Activated CD4-positive, alpha-beta T cell treated with anti-CD3 and anti-CD28 coated beads, Interleukin-2, amount 10 ng/mL, durations not matched to agents 24 days and 14 days (primary cell): ENCODE measurements at regions not wholly inside any gene's neighbourhood (a gene's known extent, or its start where the extent isn't known, plus 50 kb on each side); places are given as distances from the start of the nearest gene placed in this dataset.

Source experiments
- DNase-seq: peaks from one replicate; pipeline ENCODE4 v3.0.0; 2022
- H3K27ac Mint-ChIP-seq: one replicate; pipeline ENCODE4 v1.8.0; 2022; ENCODE audit warnings: mild to moderate bottlenecking, mixed read lengths
- H3K27me3 Mint-ChIP-seq: one replicate; pipeline ENCODE4 v1.8.0; 2022; ENCODE audit warnings: mixed read lengths
- H3K36me3 Mint-ChIP-seq: one replicate; pipeline ENCODE4 v1.8.0; 2022; ENCODE audit warnings: low read depth, mild to moderate bottlenecking, mixed read lengths
- H3K4me1 Mint-ChIP-seq: one replicate; pipeline ENCODE4 v1.8.0; 2021; ENCODE audit warnings: mixed read lengths
- H3K4me3 Mint-ChIP-seq: one replicate; pipeline ENCODE4 v1.8.0; 2022; ENCODE audit warnings: mild to moderate bottlenecking, moderate library complexity, mixed read lengths
- H3K9me3 Mint-ChIP-seq: one replicate; pipeline ENCODE4 v1.8.0; 2021; ENCODE audit warnings: mixed read lengths
- intact Hi-C: fragments of 100-400 bp; cut with micrococcal nuclease; formaldehyde crosslinking; loops from one replicate; pipeline ENCODE4 v1.15.1; 2023

GRCh38 chr15:100806157-100806556 lies 73.5 kb upstream of the ALDH1A3 start:
- no peaks in the 10 kb centered on the region for H3K36me3 Mint-ChIP-seq
- no peaks in the 10 kb centered on the region for H3K27me3 Mint-ChIP-seq
- no peaks in the 10 kb centered on the region for H3K4me1 Mint-ChIP-seq
- DNase-seq: no peak
- H3K4me3 Mint-ChIP-seq: no peak overlapping the region
- peaks cover 11% of the 10 kb centered on the region for H3K9me3 Mint-ChIP-seq
- H3K27ac Mint-ChIP-seq: no peak overlapping the region
- intact Hi-C loops: no loop called here

- intact Hi-C loops: no loop called here
- no peak overlapping the region for H3K4me3 Mint-ChIP-seq
- H3K36me3 Mint-ChIP-seq: no peaks in the 10 kb centered on the region
- H3K9me3 Mint-ChIP-seq: peaks cover 11% of the 10 kb centered on the region
- no peak overlapping the region for H3K27ac Mint-ChIP-seq
- H3K27me3 Mint-ChIP-seq: no peaks in the 10 kb centered on the region
- peak; percentile 34 for DNase-seq
- no peaks in the 10 kb centered on the region for H3K4me1 Mint-ChIP-seq
Observed at GRCh38 chr15:100807028-100807427, 72.6 kb upstream of the ALDH1A3 start.

DNA sequence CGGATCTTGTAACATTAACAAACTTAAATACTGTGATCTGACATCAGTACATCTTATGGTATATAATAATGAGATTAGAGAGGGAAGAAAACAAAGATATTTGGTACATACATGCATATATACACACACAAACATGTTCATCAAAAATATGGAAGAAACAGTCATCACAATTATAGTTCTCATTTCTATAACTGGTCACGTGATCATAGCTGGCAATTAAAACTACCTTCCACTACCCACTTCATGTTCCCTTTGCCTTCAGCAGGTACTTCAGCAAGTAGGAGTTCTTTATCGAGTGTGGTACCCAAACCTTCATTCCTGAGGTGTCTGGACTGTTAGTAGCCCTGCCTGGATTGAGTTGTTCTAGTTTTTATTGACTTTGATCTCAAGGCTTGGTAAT lies 70.9 kb upstream of the ALDH1A3 start:
- Mint-ChIP-seq H3K4me3 (no peak overlapping the region), H3K27me3 (no peaks in the 10 kb centered on the region), H3K9me3 (peaks cover 11% of the 10 kb centered on the region), H3K4me1 (no peaks in the 10 kb centered on the region), H3K27ac (no peak overlapping the region), H3K36me3 (no peaks in the 10 kb centered on the region)
- DNase-seq: no peak
- intact Hi-C loops: no loop called here

DNA sequence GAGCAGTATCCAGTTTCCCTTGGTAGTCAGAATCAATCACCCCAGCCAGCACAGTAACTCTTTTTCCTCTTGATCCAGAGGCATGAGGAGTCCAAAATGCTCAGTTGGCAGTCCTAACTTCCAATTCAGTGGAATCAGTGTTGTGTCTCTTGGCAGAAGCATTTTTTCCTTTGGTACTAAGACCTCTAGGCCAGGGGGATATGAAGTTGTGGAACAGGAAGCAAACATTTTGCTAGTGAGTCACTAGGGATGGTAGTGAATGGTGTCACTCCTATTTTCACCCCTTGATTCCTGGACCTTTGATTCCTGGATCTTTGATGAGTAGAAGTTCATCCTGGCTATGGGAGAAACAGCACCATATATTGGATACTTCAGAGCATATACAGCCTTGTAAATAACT lies 70.5 kb upstream of the ALDH1A3 start:
- no peak for DNase-seq
- no peaks in the 10 kb centered on the region for H3K27me3 Mint-ChIP-seq
- no peak overlapping the region for H3K4me3 Mint-ChIP-seq
- no peak overlapping the region for H3K27ac Mint-ChIP-seq
- H3K9me3 Mint-ChIP-seq: peaks cover 11% of the 10 kb centered on the region
- H3K36me3 Mint-ChIP-seq: no peaks in the 10 kb centered on the region
- intact Hi-C loops: no loop called here
- H3K4me1 Mint-ChIP-seq: no peaks in the 10 kb centered on the region

DNA sequence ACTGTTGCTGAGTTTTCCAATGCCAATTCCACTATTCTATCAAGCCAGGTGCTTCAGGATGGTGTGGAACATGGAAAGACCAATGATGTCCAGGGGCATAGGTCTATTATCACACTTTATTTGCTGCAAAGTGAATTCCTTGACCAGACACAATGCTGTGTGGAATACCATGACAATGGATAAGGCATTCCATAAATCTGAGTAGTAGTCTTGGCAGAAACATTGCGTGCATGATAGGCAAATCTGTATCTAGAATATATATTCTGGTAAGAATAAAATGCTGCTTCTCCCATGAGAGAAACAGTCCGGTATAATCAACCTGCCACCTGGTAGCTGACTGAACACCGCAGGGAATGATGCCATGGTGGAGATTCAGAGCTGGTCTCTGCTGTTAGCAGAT lies 70.0 kb upstream of the ALDH1A3 start:
- Mint-ChIP-seq H3K27ac (no peak overlapping the region), H3K4me3 (no peak overlapping the region), H3K4me1 (no peaks in the 10 kb centered on the region), H3K27me3 (no peaks in the 10 kb centered on the region), H3K36me3 (no peaks in the 10 kb centered on the region), H3K9me3 (peaks cover 11% of the 10 kb centered on the region)
- DNase-seq: no peak
- intact Hi-C loops: no loop called here

DNA sequence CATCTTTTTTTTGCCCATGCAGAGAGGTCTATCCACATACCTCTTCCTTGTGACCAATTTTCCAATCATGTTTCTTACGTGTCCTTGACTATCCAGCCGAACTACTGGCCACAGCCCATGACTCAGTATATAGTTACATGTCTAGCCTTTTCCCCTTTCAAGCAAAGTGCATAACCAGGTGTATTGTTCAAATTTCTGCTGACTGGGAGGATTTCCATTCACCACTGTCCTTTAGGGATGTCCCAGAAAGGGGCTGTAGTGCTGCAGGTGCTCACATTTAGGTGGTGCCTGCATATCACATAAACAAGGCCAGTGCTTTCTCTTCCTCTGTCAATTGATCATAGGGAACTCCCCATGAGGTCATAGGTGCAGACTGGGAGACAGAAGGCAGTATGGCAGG lies 69.4 kb upstream of the ALDH1A3 start:
- H3K9me3 Mint-ChIP-seq: peaks cover 11% of the 10 kb centered on the region
- H3K4me3 Mint-ChIP-seq: no peak overlapping the region
- no peak for DNase-seq
- intact Hi-C loops: no loop called here
- no peaks in the 10 kb centered on the region for H3K27me3 Mint-ChIP-seq
- H3K27ac Mint-ChIP-seq: no peak overlapping the region
- no peaks in the 10 kb centered on the region for H3K4me1 Mint-ChIP-seq
- H3K36me3 Mint-ChIP-seq: no peaks in the 10 kb centered on the region

DNA sequence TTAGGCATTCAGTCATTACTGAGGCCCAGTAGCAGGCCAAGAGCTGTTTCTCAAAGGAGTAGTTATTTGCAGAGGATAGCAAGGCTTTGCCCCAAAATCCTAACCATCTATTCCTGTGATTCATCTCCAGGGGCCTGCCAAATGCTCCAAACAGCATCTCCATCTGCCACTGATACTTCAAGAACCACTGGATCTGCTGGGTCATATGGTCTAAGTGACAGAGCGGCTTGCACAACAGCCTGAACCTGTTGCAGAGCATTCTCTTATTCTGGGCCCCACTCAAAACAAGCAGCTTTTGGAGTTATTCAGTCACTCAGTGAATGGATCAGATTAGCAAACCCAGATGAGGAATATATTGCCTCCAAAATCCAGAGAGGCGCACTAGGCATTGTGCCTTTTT lies 68.8 kb upstream of the ALDH1A3 start:
- Mint-ChIP-seq H3K9me3 (peaks cover 15% of the 10 kb centered on the region), H3K27me3 (no peaks in the 10 kb centered on the region), H3K4me3 (no peak overlapping the region), H3K36me3 (no peaks in the 10 kb centered on the region), H3K27ac (no peak overlapping the region), H3K4me1 (no peaks in the 10 kb centered on the region)
- intact Hi-C loops: no loop called here
- DNase-seq: peak; percentile 30

GRCh38 chr15:100812802-100813201 lies 66.8 kb upstream of the ALDH1A3 start:
- Mint-ChIP-seq H3K4me3 (no peak overlapping the region), H3K27me3 (no peaks in the 10 kb centered on the region), H3K27ac (no peak overlapping the region), H3K4me1 (no peaks in the 10 kb centered on the region), H3K9me3 (peaks cover 18% of the 10 kb centered on the region), H3K36me3 (no peaks in the 10 kb centered on the region)
- no peak for DNase-seq
- intact Hi-C loops: no loop called here

DNA sequence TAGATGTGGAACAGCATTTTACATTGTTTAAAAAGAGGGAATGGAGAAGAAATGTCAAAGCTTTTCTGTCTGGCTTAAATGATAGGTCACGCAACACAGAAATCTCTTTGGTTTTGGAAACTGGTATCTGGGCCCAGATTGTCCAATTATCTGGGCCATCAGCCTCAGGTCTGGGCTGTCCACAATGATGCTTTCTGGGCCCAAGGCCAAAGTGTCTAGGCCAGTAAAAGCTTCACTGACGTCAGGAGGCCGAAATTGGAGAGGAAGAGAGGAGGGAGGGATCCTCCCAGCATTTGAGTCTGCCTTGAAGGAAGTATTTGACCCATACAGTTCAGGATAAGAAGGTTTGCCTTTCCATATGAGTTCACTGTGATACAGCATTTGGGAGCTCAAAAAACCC lies 60.7 kb upstream of the ALDH1A3 start:
- Mint-ChIP-seq H3K36me3 (no peaks in the 10 kb centered on the region), H3K27ac (no peak overlapping the region), H3K4me1 (no peaks in the 10 kb centered on the region), H3K9me3 (peaks cover 10% of the 10 kb centered on the region), H3K27me3 (peaks cover 20% of the 10 kb centered on the region), H3K4me3 (no peak overlapping the region)
- intact Hi-C loops: no loop called here
- DNase-seq: no peak

- no peak overlapping the region for H3K4me3 Mint-ChIP-seq
- intact Hi-C loops: no loop called here
- no peak for DNase-seq
- H3K4me1 Mint-ChIP-seq: no peaks in the 10 kb centered on the region
- peaks cover 10% of the 10 kb centered on the region for H3K9me3 Mint-ChIP-seq
- H3K27me3 Mint-ChIP-seq: peaks cover 24% of the 10 kb centered on the region
- no peak overlapping the region for H3K27ac Mint-ChIP-seq
- H3K36me3 Mint-ChIP-seq: no peaks in the 10 kb centered on the region
Observed at GRCh38 chr15:100820528-100820927, 59.1 kb upstream of the ALDH1A3 start.

- no peaks in the 10 kb centered on the region for H3K36me3 Mint-ChIP-seq
- peaks cover 4% of the 10 kb centered on the region for H3K9me3 Mint-ChIP-seq
- H3K4me3 Mint-ChIP-seq: no peak overlapping the region
- intact Hi-C loops: no loop called here
- DNase-seq: no peak
- H3K4me1 Mint-ChIP-seq: no peaks in the 10 kb centered on the region
- H3K27me3 Mint-ChIP-seq: peaks cover 28% of the 10 kb centered on the region
- H3K27ac Mint-ChIP-seq: no peak overlapping the region
Observed at GRCh38 chr15:100821327-100821726, 58.3 kb upstream of the ALDH1A3 start.

DNA sequence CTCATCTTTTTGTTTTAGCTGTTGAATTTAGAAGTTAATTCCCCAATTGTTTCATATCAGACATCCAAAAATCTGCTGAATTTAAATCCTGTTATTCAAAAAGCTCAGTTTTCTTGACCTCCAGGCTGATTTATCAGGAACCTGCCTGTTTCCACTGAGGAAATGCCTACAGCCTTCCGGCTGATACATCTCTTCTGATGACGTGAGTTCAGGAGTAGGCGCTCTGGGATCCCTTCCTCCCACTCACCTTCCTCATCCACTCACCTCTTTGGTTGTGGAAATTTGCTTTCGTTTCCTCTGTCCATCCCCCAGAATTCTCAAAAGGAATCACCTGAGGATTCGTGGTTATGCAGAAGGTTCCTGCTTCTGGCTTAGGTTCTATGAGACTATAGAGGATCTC lies 55.4 kb upstream of the ALDH1A3 start:
- Mint-ChIP-seq H3K36me3 (no peaks in the 10 kb centered on the region), H3K27me3 (peaks cover 32% of the 10 kb centered on the region), H3K4me3 (no peak overlapping the region)

GRCh38 chr15:100829457-100829856 lies 50.2 kb upstream of the ALDH1A3 start:
- Mint-ChIP-seq H3K9me3 (no peaks in the 10 kb centered on the region), H3K27ac (no peak overlapping the region), H3K36me3 (no peaks in the 10 kb centered on the region), H3K4me3 (no peak overlapping the region), H3K4me1 (no peaks in the 10 kb centered on the region), H3K27me3 (peaks cover 22% of the 10 kb centered on the region)
- peak; percentile 8 for DNase-seq
- intact Hi-C loops: no loop called here

More for the DNA sequence above, 55.4 kb upstream of the ALDH1A3 start:
- peak; percentile 10 for DNase-seq
- intact Hi-C loops: no loop called here
- H3K4me1 Mint-ChIP-seq: no peaks in the 10 kb centered on the region
- no peaks in the 10 kb centered on the region for H3K9me3 Mint-ChIP-seq
- no peak overlapping the region for H3K27ac Mint-ChIP-seq
